ENCODE measurements at regions not wholly inside any gene's neighbourhood (a gene's known extent, or its start where the extent isn't known, plus 50 kb on each side); places are given as distances from the start of the nearest gene placed in this dataset.

DNA sequence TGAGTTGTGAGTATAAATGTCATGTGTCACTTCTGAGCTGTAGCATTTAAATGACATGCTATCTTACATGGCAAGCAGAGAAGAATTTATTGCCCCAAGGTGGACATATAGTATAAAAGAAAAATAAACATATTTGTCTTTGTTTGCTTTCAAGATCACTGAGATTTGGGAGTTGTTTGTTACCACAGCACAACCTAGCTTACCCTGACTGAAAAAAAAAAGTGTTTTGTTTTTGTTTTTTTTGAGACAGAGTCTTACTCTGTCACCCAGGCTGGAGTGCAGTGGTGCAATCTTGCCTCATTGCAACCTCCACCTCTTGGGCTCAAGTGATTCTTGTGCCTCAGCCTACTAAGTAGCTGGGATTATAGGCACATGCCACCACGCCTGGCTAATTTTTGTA is 596.5 kb downstream of the MED13L start:
- Histone ChIP-seq H3K9ac (ENCODE audit: low read length) (no peak overlapping the region), H3K4me3 (ENCODE audit: low read depth, low read length, poor library complexity, severe bottlenecking) (no peak overlapping the region), H3K4me2 (ENCODE audit: low read length) (no peak overlapping the region), H3K27ac (ENCODE audit: low read depth, low read length, poor library complexity, severe bottlenecking) (no peak overlapping the region), H3K4me1 (ENCODE audit: insufficient read depth, low read length, severe bottlenecking) (no peaks in the 10 kb centered on the region), H3K79me2 (ENCODE audit: insufficient read depth, low read length) (no peaks in the 10 kb centered on the region), H3K9me2 (ENCODE audit: low read depth, low read length) (no peaks in the 10 kb centered on the region), H3F3A (ENCODE audit: insufficient read depth, low read length) (no peaks in the 10 kb centered on the region), H3K36me3 (ENCODE audit: insufficient read depth, low read length) (no peaks in the 10 kb centered on the region), H3K27me3 (ENCODE audit: insufficient read depth, low read length) (no peaks in the 10 kb centered on the region), H2AFZ (ENCODE audit: low read length) (no peak overlapping the region), H3K9me3 (ENCODE audit: low read length) (no peaks in the 10 kb centered on the region), H4K20me1 (ENCODE audit: insufficient read depth, low read length) (no peaks in the 10 kb centered on the region)
- TF ChIP-seq EZH2 (IDR thresholded peaks at IDR 0.05; ENCODE audit: borderline replicate concordance, low read length) = no peak
- TF ChIP-seq, protein P1, sequence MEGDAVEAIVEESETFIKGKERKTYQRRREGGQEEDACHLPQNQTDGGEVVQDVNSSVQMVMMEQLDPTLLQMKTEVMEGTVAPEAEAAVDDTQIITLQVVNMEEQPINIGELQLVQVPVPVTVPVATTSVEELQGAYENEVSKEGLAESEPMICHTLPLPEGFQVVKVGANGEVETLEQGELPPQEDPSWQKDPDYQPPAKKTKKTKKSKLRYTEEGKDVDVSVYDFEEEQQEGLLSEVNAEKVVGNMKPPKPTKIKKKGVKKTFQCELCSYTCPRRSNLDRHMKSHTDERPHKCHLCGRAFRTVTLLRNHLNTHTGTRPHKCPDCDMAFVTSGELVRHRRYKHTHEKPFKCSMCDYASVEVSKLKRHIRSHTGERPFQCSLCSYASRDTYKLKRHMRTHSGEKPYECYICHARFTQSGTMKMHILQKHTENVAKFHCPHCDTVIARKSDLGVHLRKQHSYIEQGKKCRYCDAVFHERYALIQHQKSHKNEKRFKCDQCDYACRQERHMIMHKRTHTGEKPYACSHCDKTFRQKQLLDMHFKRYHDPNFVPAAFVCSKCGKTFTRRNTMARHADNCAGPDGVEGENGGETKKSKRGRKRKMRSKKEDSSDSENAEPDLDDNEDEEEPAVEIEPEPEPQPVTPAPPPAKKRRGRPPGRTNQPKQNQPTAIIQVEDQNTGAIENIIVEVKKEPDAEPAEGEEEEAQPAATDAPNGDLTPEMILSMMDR (IDR thresholded peaks at IDR 0.05; ENCODE audit: low read length) = no peak

DNA sequence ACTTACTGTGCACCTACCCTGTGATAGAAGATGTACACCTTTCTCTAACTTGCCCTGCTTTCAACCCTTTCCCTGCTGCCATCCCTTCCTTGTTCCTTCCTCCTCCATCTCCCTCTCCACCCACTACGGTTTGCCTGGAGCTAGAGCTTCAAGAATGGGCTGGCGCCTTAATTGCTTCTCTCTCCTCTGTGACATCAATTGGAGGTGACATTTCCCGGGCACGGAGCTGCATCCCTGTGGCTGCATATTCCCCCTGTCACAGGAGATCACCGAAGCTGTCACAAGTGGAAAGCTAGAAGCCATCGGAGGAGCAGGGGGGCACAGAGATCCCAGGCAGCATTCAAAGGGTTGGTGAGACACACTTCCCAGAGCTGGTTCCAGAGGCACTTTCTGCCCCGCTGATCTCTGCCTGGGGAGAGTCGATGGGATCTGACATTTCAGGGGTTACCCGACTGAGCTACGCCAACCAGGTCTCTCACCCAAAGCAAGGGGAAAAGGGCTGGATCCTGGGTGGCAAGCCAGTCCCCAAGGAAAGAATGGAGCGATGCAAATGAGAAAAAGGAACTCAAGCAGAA is 604.9 kb downstream of the MED13L start:
- H3K9ac ChIP-seq (ENCODE audit: low read length) = no peak overlapping the region

DNA sequence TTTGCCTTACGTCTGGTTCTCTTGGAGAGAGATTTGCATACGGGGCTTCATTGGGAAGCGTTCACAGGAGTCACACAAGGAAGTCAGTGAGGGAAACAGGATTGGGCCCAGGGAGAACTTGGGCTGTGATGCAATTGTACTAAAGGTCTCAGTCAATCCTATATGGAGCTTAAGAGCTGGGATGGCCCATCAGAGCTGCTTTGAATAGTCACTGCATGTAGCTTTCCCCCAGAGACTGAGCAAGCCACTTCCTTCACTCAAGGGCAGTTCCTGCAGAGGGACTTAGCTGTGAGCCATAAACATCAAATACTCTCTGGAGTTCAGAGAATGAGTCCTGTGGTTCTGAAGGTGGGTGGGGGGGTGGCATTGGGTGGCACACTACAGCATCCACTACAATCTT is 605.4 kb downstream of the MED13L start:
- no peak overlapping the region for H3K9ac ChIP-seq (ENCODE audit: low read length)
- no peaks in the 10 kb centered on the region for H3K27me3 ChIP-seq (ENCODE audit: insufficient read depth, low read length)
- no peak overlapping the region for H3K4me2 ChIP-seq (ENCODE audit: low read length)
- H3F3A ChIP-seq (ENCODE audit: insufficient read depth, low read length) = no peaks in the 10 kb centered on the region
- no peak overlapping the region for H3K4me3 ChIP-seq (ENCODE audit: low read depth, low read length, poor library complexity, severe bottlenecking)
- H2AFZ ChIP-seq (ENCODE audit: low read length) = no peak overlapping the region
- no peaks in the 10 kb centered on the region for H3K4me1 ChIP-seq (ENCODE audit: insufficient read depth, low read length, severe bottlenecking)
- no peaks in the 10 kb centered on the region for H4K20me1 ChIP-seq (ENCODE audit: insufficient read depth, low read length)
- no peak for TF ChIP-seq EZH2 (IDR thresholded peaks at IDR 0.05; ENCODE audit: borderline replicate concordance, low read length)
- TF ChIP-seq, protein P1 (IDR thresholded peaks at IDR 0.05; ENCODE audit: low read length) = no peak
- no peaks in the 10 kb centered on the region for H3K79me2 ChIP-seq (ENCODE audit: insufficient read depth, low read length)
- H3K9me2 ChIP-seq (ENCODE audit: low read depth, low read length) = no peaks in the 10 kb centered on the region
- no peak overlapping the region for H3K27ac ChIP-seq (ENCODE audit: low read depth, low read length, poor library complexity, severe bottlenecking)
- H3K36me3 ChIP-seq (ENCODE audit: insufficient read depth, low read length) = no peaks in the 10 kb centered on the region
- no peaks in the 10 kb centered on the region for H3K9me3 ChIP-seq (ENCODE audit: low read length)

More for the DNA sequence above, 604.9 kb downstream of the MED13L start:
- H3K36me3 ChIP-seq (ENCODE audit: insufficient read depth, low read length) = no peaks in the 10 kb centered on the region
- H3K9me2 ChIP-seq (ENCODE audit: low read depth, low read length) = no peaks in the 10 kb centered on the region
- H2AFZ ChIP-seq (ENCODE audit: low read length) = no peak overlapping the region
- no peak overlapping the region for H3K4me3 ChIP-seq (ENCODE audit: low read depth, low read length, poor library complexity, severe bottlenecking)
- no peak overlapping the region for H3K27ac ChIP-seq (ENCODE audit: low read depth, low read length, poor library complexity, severe bottlenecking)
- H3K27me3 ChIP-seq (ENCODE audit: insufficient read depth, low read length) = no peaks in the 10 kb centered on the region
- H3K4me2 ChIP-seq (ENCODE audit: low read length) = no peak overlapping the region
- TF ChIP-seq EZH2 (IDR thresholded peaks at IDR 0.05; ENCODE audit: borderline replicate concordance, low read length) = no peak
- TF ChIP-seq, protein P1 (IDR thresholded peaks at IDR 0.05; ENCODE audit: low read length) = no peak
- no peaks in the 10 kb centered on the region for H3K9me3 ChIP-seq (ENCODE audit: low read length)
- H3F3A ChIP-seq (ENCODE audit: insufficient read depth, low read length) = no peaks in the 10 kb centered on the region
- no peaks in the 10 kb centered on the region for H3K79me2 ChIP-seq (ENCODE audit: insufficient read depth, low read length)
- H4K20me1 ChIP-seq (ENCODE audit: insufficient read depth, low read length) = no peaks in the 10 kb centered on the region
- H3K4me1 ChIP-seq (ENCODE audit: insufficient read depth, low read length, severe bottlenecking) = no peaks in the 10 kb centered on the region

Data from OCI-LY1 (cell line).